ENCODE measurements at regions not wholly inside any gene's neighbourhood (a gene's known extent, or its start where the extent isn't known, plus 50 kb on each side); places are given as distances from the start of the nearest gene placed in this dataset.

DNA sequence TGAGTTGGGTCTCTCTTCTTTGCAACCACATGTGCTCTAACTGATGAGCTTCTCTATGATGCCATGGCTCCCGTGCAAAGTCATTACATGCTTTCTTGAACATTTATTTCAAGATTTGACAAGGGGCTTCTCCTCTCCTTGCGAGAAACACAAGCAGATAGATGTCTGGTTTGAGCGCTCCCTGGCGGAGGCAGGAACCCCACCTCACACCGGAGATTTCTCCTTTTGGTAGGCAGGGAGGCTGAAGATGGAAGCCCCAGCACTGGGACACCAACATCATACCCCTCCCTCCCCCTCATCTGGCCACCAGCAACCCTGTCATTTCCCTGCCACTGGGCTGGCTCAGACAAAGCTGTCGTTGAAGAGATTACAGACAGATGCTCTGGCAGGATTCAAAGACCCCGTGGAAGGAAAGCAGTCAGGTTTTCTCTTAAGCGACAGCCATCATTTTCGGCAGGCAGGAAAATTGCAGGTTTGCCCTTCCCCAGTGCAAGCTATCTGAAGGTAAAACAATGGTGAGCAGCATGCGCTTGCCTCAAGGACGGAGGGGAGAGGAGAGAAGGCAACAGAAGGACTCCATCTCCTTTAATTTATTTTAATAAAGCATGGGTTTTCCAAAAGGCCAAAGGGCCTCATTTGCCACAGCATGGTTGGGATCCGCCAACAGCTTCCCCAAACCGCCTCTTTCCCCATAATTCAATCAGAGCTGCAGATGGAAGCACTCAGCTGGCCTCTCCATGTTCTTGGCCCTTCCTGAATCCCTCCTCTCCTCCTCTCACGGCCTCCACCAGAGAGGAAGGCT lies 344.1 kb upstream of the TSHZ3 start:
- Histone ChIP-seq H3K4me3 (ENCODE audit: low read length) (no peak overlapping the region), H3K27ac (ENCODE audit: low read length) (no peak overlapping the region), H3K36me3 (ENCODE audit: control insufficient read depth, insufficient read depth, low read length) (no peaks in the 10 kb centered on the region), H3K27me3 (ENCODE audit: control insufficient read depth, insufficient read depth, low read length) (no peaks in the 10 kb centered on the region), H3K9me3 (replicated peaks; ENCODE audit: control insufficient read depth, low read depth, low read length) (no peaks in the 10 kb centered on the region), H3K4me1 (ENCODE audit: control insufficient read depth, insufficient read depth, low read length) (no peaks in the 10 kb centered on the region)
- no peak for DNase-seq
- 53% methylated on average over 7 of the region's 14 CpGs for WGBS (ENCODE audit: insufficient coverage)

DNA sequence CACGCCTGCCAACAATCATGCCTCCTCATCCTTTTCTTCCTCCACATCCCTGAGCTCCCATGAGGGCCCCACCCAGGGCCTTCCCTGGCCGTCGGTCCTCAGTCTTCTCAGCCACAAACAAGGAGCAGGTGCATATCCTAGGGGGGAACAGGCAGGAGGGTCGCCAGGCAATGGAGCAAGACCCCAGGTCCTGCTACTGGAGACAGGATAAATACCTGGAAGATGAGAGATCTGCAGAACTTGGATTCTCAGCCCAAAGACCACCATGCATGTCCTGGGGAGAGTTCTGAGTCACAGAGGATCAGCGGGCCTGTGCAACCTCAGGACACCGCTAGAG lies 344.7 kb upstream of the TSHZ3 start:
- Histone ChIP-seq H3K4me1 (ENCODE audit: control insufficient read depth, insufficient read depth, low read length) (no peaks in the 10 kb centered on the region), H3K4me3 (ENCODE audit: low read length) (no peak overlapping the region), H3K27me3 (ENCODE audit: control insufficient read depth, insufficient read depth, low read length) (no peaks in the 10 kb centered on the region), H3K27ac (ENCODE audit: low read length) (no peak overlapping the region), H3K9me3 (replicated peaks; ENCODE audit: control insufficient read depth, low read depth, low read length) (no peaks in the 10 kb centered on the region), H3K36me3 (ENCODE audit: control insufficient read depth, insufficient read depth, low read length) (no peaks in the 10 kb centered on the region)
- WGBS (ENCODE audit: insufficient coverage), result 52% methylated on average over 5 of the region's 6 CpGs
- DNase-seq, result no peak

DNA sequence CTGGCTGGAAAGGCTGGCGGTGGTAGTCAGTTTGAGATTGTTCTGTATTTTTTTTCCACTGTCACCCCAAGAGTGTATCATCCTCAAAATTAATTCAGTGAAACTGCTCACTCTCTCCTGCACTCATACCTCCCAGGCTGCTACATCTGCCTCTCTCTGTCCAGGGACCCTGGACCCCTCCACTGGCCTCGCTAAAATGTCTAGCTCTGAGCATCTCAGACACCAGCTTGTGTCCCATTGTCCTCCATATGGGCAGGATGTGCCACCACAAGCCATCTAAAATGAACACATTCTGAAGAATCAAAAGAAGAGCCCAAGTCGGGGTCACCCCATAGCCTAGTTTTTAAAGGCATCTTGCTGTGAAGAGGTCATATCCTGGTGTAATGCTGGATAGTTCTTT lies 345.5 kb upstream of the TSHZ3 start:
- H3K27ac ChIP-seq (ENCODE audit: low read length), result no peak overlapping the region
- no peaks in the 10 kb centered on the region for H3K27me3 ChIP-seq (ENCODE audit: control insufficient read depth, insufficient read depth, low read length)
- H3K4me3 ChIP-seq (ENCODE audit: low read length), result no peak overlapping the region
- WGBS (ENCODE audit: insufficient coverage), result 67% methylated on average over 1 of the region's 3 CpGs
- no peaks in the 10 kb centered on the region for H3K36me3 ChIP-seq (ENCODE audit: control insufficient read depth, insufficient read depth, low read length)
- H3K9me3 ChIP-seq (replicated peaks; ENCODE audit: control insufficient read depth, low read depth, low read length), result no peaks in the 10 kb centered on the region
- no peaks in the 10 kb centered on the region for H3K4me1 ChIP-seq (ENCODE audit: control insufficient read depth, insufficient read depth, low read length)
- no peak for DNase-seq

DNA sequence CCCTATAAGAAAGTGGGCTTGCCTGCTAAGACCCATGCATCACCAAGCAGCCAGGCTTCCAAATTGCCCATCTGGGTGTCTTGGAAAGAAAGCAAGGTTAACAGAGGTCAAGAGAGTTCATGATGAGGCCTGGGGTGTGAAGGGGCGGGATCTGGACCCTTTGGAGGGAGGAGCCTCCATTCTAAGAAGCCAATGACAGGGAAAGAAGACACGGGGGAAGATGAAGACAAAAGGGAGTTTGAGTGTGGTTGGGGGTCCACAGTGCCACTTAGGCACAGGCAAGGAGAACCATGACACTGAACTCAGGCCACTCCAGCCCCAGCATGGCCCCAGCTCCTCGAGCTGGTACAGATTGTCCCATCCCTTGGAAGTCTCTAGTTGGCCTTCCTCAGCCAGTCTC lies 350.2 kb upstream of the TSHZ3 start:
- 83% methylated on average over 3 of the region's 3 CpGs for WGBS (ENCODE audit: insufficient coverage)
- Histone ChIP-seq H3K27me3 (ENCODE audit: control insufficient read depth, insufficient read depth, low read length) (no peaks in the 10 kb centered on the region), H3K9me3 (replicated peaks; ENCODE audit: control insufficient read depth, low read depth, low read length) (no peaks in the 10 kb centered on the region), H3K36me3 (ENCODE audit: control insufficient read depth, insufficient read depth, low read length) (no peaks in the 10 kb centered on the region), H3K4me1 (ENCODE audit: control insufficient read depth, insufficient read depth, low read length) (no peaks in the 10 kb centered on the region), H3K27ac (ENCODE audit: low read length) (no peak overlapping the region), H3K4me3 (ENCODE audit: low read length) (no peak overlapping the region)
- no peak for DNase-seq

DNA sequence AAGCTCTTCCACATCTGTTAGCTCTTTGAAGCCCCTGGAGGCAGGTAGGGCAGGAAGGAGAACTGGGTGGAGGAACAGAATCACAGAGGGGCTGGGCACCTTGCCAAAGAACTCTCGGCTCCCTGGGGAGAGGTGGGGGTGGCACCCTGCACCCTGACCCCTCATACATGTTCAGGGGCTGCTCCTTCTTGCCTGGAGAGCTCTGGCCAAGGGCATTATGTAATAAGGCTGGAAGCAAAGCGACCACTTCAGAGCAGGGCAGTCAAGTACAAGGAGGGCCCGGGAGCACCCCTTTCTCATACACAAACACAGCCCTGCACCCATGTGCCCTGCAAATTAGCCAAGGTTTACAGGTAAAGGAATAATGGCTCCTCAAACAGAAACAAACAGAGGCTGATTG lies 351.9 kb upstream of the TSHZ3 start:
- no CpG with 5 or more reads among the region's 3 CpGs for WGBS (ENCODE audit: insufficient coverage)
- H3K4me3 ChIP-seq (ENCODE audit: low read length), result no peak overlapping the region

DNA sequence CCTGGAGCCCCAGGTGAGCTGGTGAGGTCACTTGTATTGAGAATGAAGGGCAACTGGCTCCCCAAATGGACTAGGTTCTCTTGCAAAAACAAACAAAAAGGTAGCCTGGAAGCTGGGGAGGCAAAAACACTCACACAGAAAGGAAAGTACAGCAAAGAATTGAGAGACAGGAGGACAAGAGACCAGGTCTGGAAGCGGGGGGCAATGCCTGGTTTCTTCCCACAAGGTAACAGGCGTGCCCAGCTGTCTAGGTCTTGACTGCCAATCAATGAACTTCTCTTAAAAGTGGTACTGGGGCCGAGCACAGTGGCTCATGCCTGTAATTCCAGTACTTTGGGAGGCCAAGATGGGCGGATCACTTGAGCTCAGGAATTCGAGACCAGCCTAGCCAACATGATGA lies 356.4 kb upstream of the TSHZ3 start:
- Histone ChIP-seq H3K9me3 (replicated peaks; ENCODE audit: control insufficient read depth, low read depth, low read length) (no peaks in the 10 kb centered on the region), H3K4me3 (ENCODE audit: low read length) (no peak overlapping the region), H3K36me3 (ENCODE audit: control insufficient read depth, insufficient read depth, low read length) (no peaks in the 10 kb centered on the region), H3K27ac (ENCODE audit: low read length) (no peak overlapping the region), H3K4me1 (ENCODE audit: control insufficient read depth, insufficient read depth, low read length) (no peaks in the 10 kb centered on the region), H3K27me3 (ENCODE audit: control insufficient read depth, insufficient read depth, low read length) (no peaks in the 10 kb centered on the region)
- 100% methylated on average over 1 of the region's 5 CpGs for WGBS (ENCODE audit: insufficient coverage)
- no peak for DNase-seq

More for the DNA sequence above, 351.9 kb upstream of the TSHZ3 start:
- Histone ChIP-seq H3K27ac (ENCODE audit: low read length) (no peak overlapping the region), H3K4me1 (ENCODE audit: control insufficient read depth, insufficient read depth, low read length) (no peaks in the 10 kb centered on the region), H3K36me3 (ENCODE audit: control insufficient read depth, insufficient read depth, low read length) (no peaks in the 10 kb centered on the region), H3K27me3 (ENCODE audit: control insufficient read depth, insufficient read depth, low read length) (no peaks in the 10 kb centered on the region), H3K9me3 (replicated peaks; ENCODE audit: control insufficient read depth, low read depth, low read length) (no peaks in the 10 kb centered on the region)
- no peak for DNase-seq

DNA sequence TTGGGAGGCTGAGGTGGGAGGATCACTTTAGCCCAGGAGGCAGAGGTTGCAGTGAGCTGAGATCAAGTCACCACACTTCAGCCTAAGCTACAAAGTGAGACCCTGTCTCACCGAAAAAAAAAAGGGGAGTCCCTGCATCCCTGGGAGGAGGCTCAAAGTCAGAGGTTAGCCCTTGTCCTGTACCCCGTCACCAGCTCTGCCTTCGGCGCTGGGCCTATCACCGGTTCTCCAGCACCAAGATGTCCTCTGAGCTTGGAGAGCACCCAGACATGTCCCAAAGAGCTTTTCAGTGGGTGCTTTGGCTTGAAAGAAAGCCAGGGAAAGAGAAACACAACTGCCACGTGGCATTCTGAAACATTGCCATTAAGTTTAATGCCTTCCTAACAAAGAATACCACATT lies 356.9 kb upstream of the TSHZ3 start:
- H3K4me3 ChIP-seq (ENCODE audit: low read length), result no peak overlapping the region
- H3K27ac ChIP-seq (ENCODE audit: low read length), result no peak overlapping the region
- H3K27me3 ChIP-seq (ENCODE audit: control insufficient read depth, insufficient read depth, low read length), result no peaks in the 10 kb centered on the region
- H3K9me3 ChIP-seq (replicated peaks; ENCODE audit: control insufficient read depth, low read depth, low read length), result no peaks in the 10 kb centered on the region
- DNase-seq, result no peak
- 94% methylated on average over 5 of the region's 6 CpGs for WGBS (ENCODE audit: insufficient coverage)
- no peaks in the 10 kb centered on the region for H3K4me1 ChIP-seq (ENCODE audit: control insufficient read depth, insufficient read depth, low read length)
- H3K36me3 ChIP-seq (ENCODE audit: control insufficient read depth, insufficient read depth, low read length), result no peaks in the 10 kb centered on the region

DNA sequence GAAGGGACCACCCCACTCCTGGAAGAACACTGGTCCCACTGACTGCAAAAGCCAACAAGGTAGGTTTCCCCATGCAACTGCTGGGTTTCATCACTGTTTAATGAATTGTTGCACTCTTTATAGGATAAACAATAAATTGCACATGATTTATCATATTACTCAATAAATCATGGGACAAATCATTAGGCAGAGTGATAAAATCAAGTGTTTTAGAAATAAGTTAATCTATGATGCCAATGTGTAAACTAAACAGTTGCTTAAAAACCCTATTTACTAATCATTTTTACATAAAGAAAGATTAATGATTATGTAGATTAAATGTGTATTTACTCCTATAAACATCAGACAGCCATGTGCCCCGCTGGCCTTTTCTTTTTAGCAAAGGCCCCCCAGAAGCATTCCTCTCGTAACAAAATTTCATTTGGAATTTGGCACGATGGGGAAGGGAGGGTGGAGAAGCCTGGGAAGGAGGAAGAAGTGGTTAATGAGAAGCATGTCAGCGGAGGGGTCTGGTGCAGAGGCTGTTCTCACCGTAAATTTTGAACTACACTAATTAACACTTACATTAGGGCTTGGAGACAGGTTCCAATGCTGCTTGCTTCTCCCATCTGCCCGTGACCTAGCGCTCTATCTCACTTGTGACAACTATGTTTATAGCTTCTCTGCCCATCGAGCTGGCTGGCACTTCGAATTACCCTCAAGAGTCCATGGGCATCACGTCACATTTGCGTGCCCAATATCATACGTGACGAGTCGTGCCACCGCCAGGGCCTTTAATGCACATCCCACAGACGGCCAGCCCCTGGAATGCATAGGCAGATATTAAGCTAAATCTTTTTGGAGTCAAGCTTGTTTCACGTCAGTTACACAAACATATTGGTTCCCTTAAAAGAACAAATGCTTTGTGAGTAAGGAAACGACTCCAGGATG lies 357.7 kb upstream of the TSHZ3 start:
- Histone ChIP-seq H3K9me3 (replicated peaks; ENCODE audit: control insufficient read depth, low read depth, low read length) (no peaks in the 10 kb centered on the region), H3K27ac (ENCODE audit: low read length) (no peak overlapping the region), H3K4me3 (ENCODE audit: low read length) (no peak overlapping the region), H3K4me1 (ENCODE audit: control insufficient read depth, insufficient read depth, low read length) (no peaks in the 10 kb centered on the region), H3K27me3 (ENCODE audit: control insufficient read depth, insufficient read depth, low read length) (no peaks in the 10 kb centered on the region), H3K36me3 (ENCODE audit: control insufficient read depth, insufficient read depth, low read length) (no peaks in the 10 kb centered on the region)
- WGBS (ENCODE audit: insufficient coverage), result 63% methylated on average over 5 of the region's 18 CpGs
- DNase-seq, result no peak

DNA sequence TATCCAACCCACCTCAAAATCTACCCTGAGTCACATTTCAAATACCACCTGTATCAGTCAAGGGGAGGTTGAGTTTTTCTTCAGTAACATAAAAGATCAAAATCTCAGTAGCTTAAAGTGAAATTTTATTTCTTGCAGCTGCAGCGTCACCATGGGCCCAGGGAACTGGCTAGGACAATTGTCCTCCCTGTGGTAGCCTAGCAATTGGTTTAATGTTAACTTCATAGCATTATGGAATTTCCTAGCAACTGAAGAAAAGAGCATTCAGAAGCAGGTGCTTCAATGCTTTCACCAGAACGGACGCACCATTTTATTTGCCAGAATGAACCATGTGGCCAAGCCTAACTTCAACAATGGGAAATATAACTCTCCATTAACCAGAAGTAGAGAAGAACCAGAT lies 359.3 kb upstream of the TSHZ3 start:
- H3K9me3 ChIP-seq (replicated peaks; ENCODE audit: control insufficient read depth, low read depth, low read length), result peaks cover 5% of the 10 kb centered on the region
- no peak overlapping the region for H3K4me3 ChIP-seq (ENCODE audit: low read length)
- no peaks in the 10 kb centered on the region for H3K27me3 ChIP-seq (ENCODE audit: control insufficient read depth, insufficient read depth, low read length)
- 76% methylated on average over 2 of the region's 3 CpGs for WGBS (ENCODE audit: insufficient coverage)
- DNase-seq, result no peak
- no peaks in the 10 kb centered on the region for H3K36me3 ChIP-seq (ENCODE audit: control insufficient read depth, insufficient read depth, low read length)
- H3K4me1 ChIP-seq (ENCODE audit: control insufficient read depth, insufficient read depth, low read length), result no peaks in the 10 kb centered on the region
- H3K27ac ChIP-seq (ENCODE audit: low read length), result no peak overlapping the region

DNA sequence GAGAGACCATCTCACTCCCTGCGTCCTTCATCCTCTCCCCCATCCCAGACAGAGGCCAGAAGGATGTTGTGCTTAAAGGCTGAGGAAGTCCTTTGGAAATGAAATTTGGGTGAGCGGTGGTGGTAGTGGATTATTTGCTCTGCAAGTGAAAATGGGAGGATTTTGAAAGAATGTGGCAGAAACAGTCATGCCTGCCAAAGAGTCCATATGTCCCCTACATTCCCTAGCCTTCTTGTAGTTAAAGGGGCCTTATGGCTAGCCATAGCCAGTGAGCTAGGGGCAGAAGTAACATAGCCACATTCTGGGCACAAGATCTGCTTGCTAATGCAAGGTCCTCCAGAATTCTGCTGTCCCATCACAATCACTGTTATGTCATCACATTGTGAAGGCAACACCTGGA lies 360.2 kb upstream of the TSHZ3 start:
- Histone ChIP-seq H3K27ac (ENCODE audit: low read length) (no peak overlapping the region), H3K9me3 (replicated peaks; ENCODE audit: control insufficient read depth, low read depth, low read length) (peaks cover 5% of the 10 kb centered on the region), H3K4me3 (ENCODE audit: low read length) (no peak overlapping the region), H3K4me1 (ENCODE audit: control insufficient read depth, insufficient read depth, low read length) (no peaks in the 10 kb centered on the region), H3K36me3 (ENCODE audit: control insufficient read depth, insufficient read depth, low read length) (no peaks in the 10 kb centered on the region), H3K27me3 (ENCODE audit: control insufficient read depth, insufficient read depth, low read length) (no peaks in the 10 kb centered on the region)
- no CpG with 5 or more reads among the region's 2 CpGs for WGBS (ENCODE audit: insufficient coverage)
- DNase-seq, result no peak

Measured in muscle of leg (tissue), 3 donors.